Suprapubic skin (tissue), 4 donors: ENCODE measurements at regions not wholly inside any gene's neighbourhood (a gene's known extent, or its start where the extent isn't known, plus 50 kb on each side); places are given as distances from the start of the nearest gene placed in this dataset.

Experiments
- DNase-seq, 2 donors: peaks; one replicate each; pipeline ENCODE4 v3.0.0-alpha.2; 2019; ENCODE audit warnings: low spot score in 2 of 2
- H3K27ac ChIP-seq: fragments of 200-600 bp; sonication (generic); one replicate; pipeline ENCODE4 v1.5.1; 2019
- H3K27me3 ChIP-seq: fragments of 200-600 bp; sonication (generic); one replicate; pipeline ENCODE4 v1.5.1; 2019
- H3K36me3 ChIP-seq: fragments of 200-600 bp; sonication (generic); one replicate; pipeline ENCODE4 v1.5.1; 2019
- H3K4me1 ChIP-seq: fragments of 200-600 bp; sonication (generic); one replicate; pipeline ENCODE4 v1.5.1; 2019
- H3K4me3 ChIP-seq: fragments of 200-600 bp; sonication (generic); one replicate; pipeline ENCODE4 v1.5.1; 2019; ENCODE audit warnings: mild to moderate bottlenecking
- H3K9me3 ChIP-seq: fragments of 200-600 bp; sonication (generic); one replicate; pipeline ENCODE4 v1.5.1; 2019
- CTCF ChIP-seq, 2 donors: fragments of 200-600 bp in 1 of 2; fragments of 450-650 bp in 1 of 2; sonication (generic) in 1 of 2; IDR thresholded peaks; one replicate each; pipeline ENCODE4 v1.5.1; 2016 to 2019; ENCODE audit warnings: antibody characterized with exemption in 2 of 2, mild to moderate bottlenecking in 1 of 2, moderate library complexity in 1 of 2
- EP300 ChIP-seq: sonication (generic); formaldehyde crosslinking; IDR thresholded peaks from one replicate; pipeline ENCODE4 v1.6.1; 2017; ENCODE audit warnings: antibody characterized with exemption
- POLR2A ChIP-seq, 2 donors: fragments of 450-650 bp; IDR thresholded peaks; one replicate each; pipeline ENCODE4 v1.6.1; 2017; ENCODE audit warnings: antibody characterized with exemption in 2 of 2, mild to moderate bottlenecking in 2 of 2, moderate library complexity in 2 of 2
- POLR2AphosphoS5 ChIP-seq, 3 donors: sonication (generic); formaldehyde crosslinking; IDR thresholded peaks; one replicate each; pipeline ENCODE4 v1.6.1; 2017; ENCODE audit warnings: antibody characterized with exemption in 3 of 3
- WGBS: methylation state at CpG from one replicate; pipeline ENCODE4 v1.1.5; 2018; 5-methylcytosine and 5-hydroxymethylcytosine counted together

GRCh38 chrX:4675686-4676300, 962.3 kb upstream of the PRKX start:
- Histone ChIP-seq H3K4me3 (no peak overlapping the region), H3K36me3 (no peaks in the 10 kb centered on the region), H3K9me3 (no peaks in the 10 kb centered on the region), H3K27me3 (no peaks in the 10 kb centered on the region), H3K27ac (no peak overlapping the region), H3K4me1 (no peaks in the 10 kb centered on the region)
- no peak for TF ChIP-seq CTCF (IDR thresholded peaks at IDR 0.05)
- no peak for TF ChIP-seq POLR2AphosphoS5 (IDR thresholded peaks at IDR 0.05)
- no peak for TF ChIP-seq POLR2A (IDR thresholded peaks at IDR 0.05)
- no peak for TF ChIP-seq EP300
- 69% methylated on average over 4 of the region's 4 CpGs for WGBS
- no peak for DNase-seq

- no peaks in the 10 kb centered on the region for H3K4me1 ChIP-seq
- no peak overlapping the region for H3K27ac ChIP-seq
- WGBS: 61% methylated on average over 6 of the region's 6 CpGs
- no peak overlapping the region for H3K4me3 ChIP-seq
- no peaks in the 10 kb centered on the region for H3K36me3 ChIP-seq
- no peak for DNase-seq
- no peaks in the 10 kb centered on the region for H3K27me3 ChIP-seq
- no peaks in the 10 kb centered on the region for H3K9me3 ChIP-seq
- no peak for TF ChIP-seq CTCF (IDR thresholded peaks at IDR 0.05)
- no peak for TF ChIP-seq POLR2A (IDR thresholded peaks at IDR 0.05)
- no peak for TF ChIP-seq EP300
- no peak for TF ChIP-seq POLR2AphosphoS5 (IDR thresholded peaks at IDR 0.05)
Observed at GRCh38 chrX:4674028-4674782, 960.8 kb upstream of the PRKX start.

GRCh38 chrX:4671344-4671743, 957.9 kb upstream of the PRKX start:
- no peak for TF ChIP-seq CTCF (IDR thresholded peaks at IDR 0.05)
- TF ChIP-seq POLR2A (IDR thresholded peaks at IDR 0.05): no peak
- no peak for TF ChIP-seq POLR2AphosphoS5 (IDR thresholded peaks at IDR 0.05)
- TF ChIP-seq EP300: no peak
- Histone ChIP-seq H3K9me3 (no peaks in the 10 kb centered on the region), H3K4me1 (no peaks in the 10 kb centered on the region), H3K36me3 (no peaks in the 10 kb centered on the region), H3K27me3 (no peaks in the 10 kb centered on the region), H3K4me3 (no peak overlapping the region), H3K27ac (no peak overlapping the region)
- WGBS: 28% methylated on average over 4 of the region's 4 CpGs
- no peak for DNase-seq

GRCh38 chrX:4670606-4671005, 957.2 kb upstream of the PRKX start:
- TF ChIP-seq CTCF (IDR thresholded peaks at IDR 0.05) (no peak), POLR2AphosphoS5 (IDR thresholded peaks at IDR 0.05) (no peak), EP300 (no peak), POLR2A (IDR thresholded peaks at IDR 0.05) (no peak)
- DNase-seq: no peak
- no peak overlapping the region for H3K27ac ChIP-seq
- H3K4me3 ChIP-seq: no peak overlapping the region
- 81% methylated on average over 3 of the region's 5 CpGs for WGBS
- H3K36me3 ChIP-seq: no peaks in the 10 kb centered on the region
- H3K27me3 ChIP-seq: no peaks in the 10 kb centered on the region
- H3K9me3 ChIP-seq: no peaks in the 10 kb centered on the region
- H3K4me1 ChIP-seq: no peaks in the 10 kb centered on the region

- no peaks in the 10 kb centered on the region for H3K36me3 ChIP-seq
- WGBS: 80% methylated on average over 7 of the region's 7 CpGs
- DNase-seq: no peak
- TF ChIP-seq EP300 (no peak), CTCF (IDR thresholded peaks at IDR 0.05) (no peak), POLR2AphosphoS5 (IDR thresholded peaks at IDR 0.05) (no peak), POLR2A (IDR thresholded peaks at IDR 0.05) (no peak)
- H3K27ac ChIP-seq: no peak overlapping the region
- H3K9me3 ChIP-seq: no peaks in the 10 kb centered on the region
- H3K27me3 ChIP-seq: no peaks in the 10 kb centered on the region
- no peak overlapping the region for H3K4me3 ChIP-seq
- H3K4me1 ChIP-seq: no peaks in the 10 kb centered on the region
Observed at GRCh38 chrX:4668802-4669536, 955.5 kb upstream of the PRKX start.
